ENCODE measurements at regions not wholly inside any gene's neighbourhood (a gene's known extent, or its start where the extent isn't known, plus 50 kb on each side); places are given as distances from the start of the nearest gene placed in this dataset.

GRCh38 chr10:6333973-6334372 is 131.2 kb downstream of the PFKFB3 start:
- no peak overlapping the region for H2AFZ ChIP-seq (ENCODE audit: low read length)
- no peaks in the 10 kb centered on the region for H3K9me3 ChIP-seq (ENCODE audit: low read length)
- no peak overlapping the region for H3K4me3 ChIP-seq (ENCODE audit: low read length)
- H3K4me2 ChIP-seq (ENCODE audit: low read depth, low read length, poor library complexity, severe bottlenecking), result no peak overlapping the region
- peaks cover 3% of the 10 kb centered on the region for H3K4me1 ChIP-seq (ENCODE audit: low read length)
- H3K27ac ChIP-seq (ENCODE audit: low read length), result no peak overlapping the region
- no peak for DNase-seq
- no peaks in the 10 kb centered on the region for H3K79me2 ChIP-seq (ENCODE audit: low read length)
- no peaks in the 10 kb centered on the region for H3K27me3 ChIP-seq (ENCODE audit: low read length)
- H3K9ac ChIP-seq (ENCODE audit: low read length), result no peak overlapping the region
- no peaks in the 10 kb centered on the region for H3K9me2 ChIP-seq (replicated peaks; ENCODE audit: insufficient read depth, low read length)
- H4K20me1 ChIP-seq (ENCODE audit: insufficient read depth, low read depth, low read length), result no peaks in the 10 kb centered on the region
- no peaks in the 10 kb centered on the region for H3K36me3 ChIP-seq (ENCODE audit: insufficient read depth, low read length)

GRCh38 chr10:6336016-6336415 is 133.3 kb downstream of the PFKFB3 start:
- no peak for DNase-seq
- Histone ChIP-seq H3K27ac (ENCODE audit: low read length) (no peak overlapping the region), H2AFZ (ENCODE audit: low read length) (no peak overlapping the region)

GRCh38 chr10:6337382-6337781 is 134.7 kb downstream of the PFKFB3 start:
- no peaks in the 10 kb centered on the region for H3K9me2 ChIP-seq (replicated peaks; ENCODE audit: insufficient read depth, low read length)
- H3K9ac ChIP-seq (ENCODE audit: low read length), result no peak overlapping the region
- H3K4me1 ChIP-seq (ENCODE audit: low read length), result no peaks in the 10 kb centered on the region
- no peak overlapping the region for H3K4me2 ChIP-seq (ENCODE audit: low read depth, low read length, poor library complexity, severe bottlenecking)
- no peak for DNase-seq
- no peak overlapping the region for H2AFZ ChIP-seq (ENCODE audit: low read length)
- H3K36me3 ChIP-seq (ENCODE audit: insufficient read depth, low read length), result no peaks in the 10 kb centered on the region
- H3K4me3 ChIP-seq (ENCODE audit: low read length), result no peak overlapping the region
- no peaks in the 10 kb centered on the region for H3K9me3 ChIP-seq (ENCODE audit: low read length)
- H3K27ac ChIP-seq (ENCODE audit: low read length), result no peak overlapping the region
- no peaks in the 10 kb centered on the region for H3K27me3 ChIP-seq (ENCODE audit: low read length)
- H4K20me1 ChIP-seq (ENCODE audit: insufficient read depth, low read depth, low read length), result no peaks in the 10 kb centered on the region
- no peaks in the 10 kb centered on the region for H3K79me2 ChIP-seq (ENCODE audit: low read length)

More at GRCh38 chr10:6336016-6336415, 133.3 kb downstream of the PFKFB3 start:
- no peak overlapping the region for H3K4me3 ChIP-seq (ENCODE audit: low read length)
- no peaks in the 10 kb centered on the region for H3K36me3 ChIP-seq (ENCODE audit: insufficient read depth, low read length)
- no peak overlapping the region for H3K9ac ChIP-seq (ENCODE audit: low read length)
- H3K9me2 ChIP-seq (replicated peaks; ENCODE audit: insufficient read depth, low read length), result no peaks in the 10 kb centered on the region
- no peak overlapping the region for H3K4me2 ChIP-seq (ENCODE audit: low read depth, low read length, poor library complexity, severe bottlenecking)
- H3K79me2 ChIP-seq (ENCODE audit: low read length), result no peaks in the 10 kb centered on the region
- no peaks in the 10 kb centered on the region for H3K9me3 ChIP-seq (ENCODE audit: low read length)
- no peaks in the 10 kb centered on the region for H4K20me1 ChIP-seq (ENCODE audit: insufficient read depth, low read depth, low read length)
- no peaks in the 10 kb centered on the region for H3K4me1 ChIP-seq (ENCODE audit: low read length)
- H3K27me3 ChIP-seq (ENCODE audit: low read length), result no peaks in the 10 kb centered on the region

- Histone ChIP-seq H3K9ac (ENCODE audit: low read length) (no peak overlapping the region), H3K36me3 (ENCODE audit: insufficient read depth, low read length) (no peaks in the 10 kb centered on the region), H3K9me3 (ENCODE audit: low read length) (no peaks in the 10 kb centered on the region), H3K4me3 (ENCODE audit: low read length) (no peak overlapping the region), H3K4me1 (ENCODE audit: low read length) (no peaks in the 10 kb centered on the region), H4K20me1 (ENCODE audit: insufficient read depth, low read depth, low read length) (no peaks in the 10 kb centered on the region), H3K27me3 (ENCODE audit: low read length) (no peaks in the 10 kb centered on the region), H2AFZ (ENCODE audit: low read length) (no peak overlapping the region), H3K79me2 (ENCODE audit: low read length) (no peaks in the 10 kb centered on the region), H3K27ac (ENCODE audit: low read length) (no peak overlapping the region), H3K9me2 (replicated peaks; ENCODE audit: insufficient read depth, low read length) (no peaks in the 10 kb centered on the region), H3K4me2 (ENCODE audit: low read depth, low read length, poor library complexity, severe bottlenecking) (no peak overlapping the region)
- no peak for DNase-seq
Observed at GRCh38 chr10:6338361-6338760, 135.6 kb downstream of the PFKFB3 start.

GRCh38 chr10:6339891-6340290 is 137.2 kb downstream of the PFKFB3 start:
- H3K9ac ChIP-seq (ENCODE audit: low read length), result no peak overlapping the region
- H4K20me1 ChIP-seq (ENCODE audit: insufficient read depth, low read depth, low read length), result no peaks in the 10 kb centered on the region
- no peaks in the 10 kb centered on the region for H3K9me3 ChIP-seq (ENCODE audit: low read length)
- no peak overlapping the region for H3K27ac ChIP-seq (ENCODE audit: low read length)
- H3K4me1 ChIP-seq (ENCODE audit: low read length), result no peaks in the 10 kb centered on the region
- H3K9me2 ChIP-seq (replicated peaks; ENCODE audit: insufficient read depth, low read length), result no peaks in the 10 kb centered on the region
- DNase-seq, result no peak
- no peaks in the 10 kb centered on the region for H3K79me2 ChIP-seq (ENCODE audit: low read length)
- H3K4me2 ChIP-seq (ENCODE audit: low read depth, low read length, poor library complexity, severe bottlenecking), result no peak overlapping the region
- no peak overlapping the region for H2AFZ ChIP-seq (ENCODE audit: low read length)
- H3K27me3 ChIP-seq (ENCODE audit: low read length), result no peaks in the 10 kb centered on the region
- H3K36me3 ChIP-seq (ENCODE audit: insufficient read depth, low read length), result no peaks in the 10 kb centered on the region
- no peak overlapping the region for H3K4me3 ChIP-seq (ENCODE audit: low read length)

GRCh38 chr10:6342096-6342685 is 139.5 kb downstream of the PFKFB3 start:
- no peak overlapping the region for H2AFZ ChIP-seq (ENCODE audit: low read length)
- no peak overlapping the region for H3K27ac ChIP-seq (ENCODE audit: low read length)
- no peaks in the 10 kb centered on the region for H3K9me3 ChIP-seq (ENCODE audit: low read length)
- no peaks in the 10 kb centered on the region for H3K79me2 ChIP-seq (ENCODE audit: low read length)
- H3K27me3 ChIP-seq (ENCODE audit: low read length), result no peaks in the 10 kb centered on the region
- no peak overlapping the region for H3K9ac ChIP-seq (ENCODE audit: low read length)
- no peaks in the 10 kb centered on the region; the same call in 1 of the 2 replicates for H3K9me2 ChIP-seq (replicated peaks; ENCODE audit: insufficient read depth, low read length)
- H3K4me3 ChIP-seq (ENCODE audit: low read length), result no peak overlapping the region
- H4K20me1 ChIP-seq (ENCODE audit: insufficient read depth, low read depth, low read length), result no peaks in the 10 kb centered on the region
- peaks cover 6% of the 10 kb centered on the region for H3K4me1 ChIP-seq (ENCODE audit: low read length)
- H3K4me2 ChIP-seq (ENCODE audit: low read depth, low read length, poor library complexity, severe bottlenecking), result no peak overlapping the region
- no peaks in the 10 kb centered on the region for H3K36me3 ChIP-seq (ENCODE audit: insufficient read depth, low read length)
- no peak for DNase-seq

- H3K9ac ChIP-seq (ENCODE audit: low read length), result no peak overlapping the region
- H2AFZ ChIP-seq (ENCODE audit: low read length), result no peak overlapping the region
- no peaks in the 10 kb centered on the region for H3K9me3 ChIP-seq (ENCODE audit: low read length)
- no peak overlapping the region for H3K4me2 ChIP-seq (ENCODE audit: low read depth, low read length, poor library complexity, severe bottlenecking)
- no peaks in the 10 kb centered on the region for H4K20me1 ChIP-seq (ENCODE audit: insufficient read depth, low read depth, low read length)
- H3K27me3 ChIP-seq (ENCODE audit: low read length), result no peaks in the 10 kb centered on the region
- H3K36me3 ChIP-seq (ENCODE audit: insufficient read depth, low read length), result no peaks in the 10 kb centered on the region
- H3K9me2 ChIP-seq (replicated peaks; ENCODE audit: insufficient read depth, low read length), result no peaks in the 10 kb centered on the region; the same call in 1 of the 2 replicates
- H3K79me2 ChIP-seq (ENCODE audit: low read length), result no peaks in the 10 kb centered on the region
- H3K4me1 ChIP-seq (ENCODE audit: low read length), result peaks cover 19% of the 10 kb centered on the region
- no peak overlapping the region for H3K27ac ChIP-seq (ENCODE audit: low read length)
- no peak for DNase-seq
- no peak overlapping the region for H3K4me3 ChIP-seq (ENCODE audit: low read length)
Observed at GRCh38 chr10:6343305-6344010, 140.7 kb downstream of the PFKFB3 start.

- Histone ChIP-seq H3K27ac (ENCODE audit: low read length) (no peak overlapping the region), H3K79me2 (ENCODE audit: low read length) (no peaks in the 10 kb centered on the region), H4K20me1 (ENCODE audit: insufficient read depth, low read depth, low read length) (no peaks in the 10 kb centered on the region), H3K4me3 (ENCODE audit: low read length) (no peak overlapping the region), H3K9me2 (replicated peaks; ENCODE audit: insufficient read depth, low read length) (no peaks in the 10 kb centered on the region; the same call in 1 of the 2 replicates), H3K27me3 (ENCODE audit: low read length) (no peaks in the 10 kb centered on the region), H3K4me1 (ENCODE audit: low read length) (peaks cover 38% of the 10 kb centered on the region), H3K9me3 (ENCODE audit: low read length) (no peaks in the 10 kb centered on the region), H3K9ac (ENCODE audit: low read length) (no peak overlapping the region), H3K36me3 (ENCODE audit: insufficient read depth, low read length) (no peaks in the 10 kb centered on the region), H3K4me2 (ENCODE audit: low read depth, low read length, poor library complexity, severe bottlenecking) (no peak overlapping the region), H2AFZ (ENCODE audit: low read length) (no peak overlapping the region)
- DNase-seq, result no peak
Observed at GRCh38 chr10:6345404-6345803, 142.7 kb downstream of the PFKFB3 start.
